ENCODE measurements at regions not wholly inside any gene's neighbourhood (a gene's known extent, or its start where the extent isn't known, plus 50 kb on each side); places are given as distances from the start of the nearest gene placed in this dataset.

- TF ChIP-seq, protein P1, sequence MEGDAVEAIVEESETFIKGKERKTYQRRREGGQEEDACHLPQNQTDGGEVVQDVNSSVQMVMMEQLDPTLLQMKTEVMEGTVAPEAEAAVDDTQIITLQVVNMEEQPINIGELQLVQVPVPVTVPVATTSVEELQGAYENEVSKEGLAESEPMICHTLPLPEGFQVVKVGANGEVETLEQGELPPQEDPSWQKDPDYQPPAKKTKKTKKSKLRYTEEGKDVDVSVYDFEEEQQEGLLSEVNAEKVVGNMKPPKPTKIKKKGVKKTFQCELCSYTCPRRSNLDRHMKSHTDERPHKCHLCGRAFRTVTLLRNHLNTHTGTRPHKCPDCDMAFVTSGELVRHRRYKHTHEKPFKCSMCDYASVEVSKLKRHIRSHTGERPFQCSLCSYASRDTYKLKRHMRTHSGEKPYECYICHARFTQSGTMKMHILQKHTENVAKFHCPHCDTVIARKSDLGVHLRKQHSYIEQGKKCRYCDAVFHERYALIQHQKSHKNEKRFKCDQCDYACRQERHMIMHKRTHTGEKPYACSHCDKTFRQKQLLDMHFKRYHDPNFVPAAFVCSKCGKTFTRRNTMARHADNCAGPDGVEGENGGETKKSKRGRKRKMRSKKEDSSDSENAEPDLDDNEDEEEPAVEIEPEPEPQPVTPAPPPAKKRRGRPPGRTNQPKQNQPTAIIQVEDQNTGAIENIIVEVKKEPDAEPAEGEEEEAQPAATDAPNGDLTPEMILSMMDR (IDR thresholded peaks at IDR 0.05; ENCODE audit: poor library complexity, severe bottlenecking), result no peak
- TF ChIP-seq MXI1 (conservative IDR thresholded peaks at IDR 0.05; ENCODE audit: poor library complexity, severe bottlenecking) (no peak), RAD21 (conservative IDR thresholded peaks at IDR 0.05) (no peak)
These were observed 55.0 kb upstream of the EPHA3 start for GRCh38 chr3:89052386-89052785.

All from neural cell (in vitro differentiated cells).